HG03378 (cell line): ENCODE measurements at regions not wholly inside any gene's neighbourhood (a gene's known extent, or its start where the extent isn't known, plus 50 kb on each side); places are given as distances from the start of the nearest gene placed in this dataset.

ENCODE experiments used
- ATAC-seq: cut with Tn5 transposase; IDR thresholded peaks from one replicate; pipeline ENCODE4 v1.9.1; 2021; ENCODE audit warnings: mild to moderate bottlenecking, moderate library complexity; ENCODE audit not compliant: unreplicated experiment

DNA sequence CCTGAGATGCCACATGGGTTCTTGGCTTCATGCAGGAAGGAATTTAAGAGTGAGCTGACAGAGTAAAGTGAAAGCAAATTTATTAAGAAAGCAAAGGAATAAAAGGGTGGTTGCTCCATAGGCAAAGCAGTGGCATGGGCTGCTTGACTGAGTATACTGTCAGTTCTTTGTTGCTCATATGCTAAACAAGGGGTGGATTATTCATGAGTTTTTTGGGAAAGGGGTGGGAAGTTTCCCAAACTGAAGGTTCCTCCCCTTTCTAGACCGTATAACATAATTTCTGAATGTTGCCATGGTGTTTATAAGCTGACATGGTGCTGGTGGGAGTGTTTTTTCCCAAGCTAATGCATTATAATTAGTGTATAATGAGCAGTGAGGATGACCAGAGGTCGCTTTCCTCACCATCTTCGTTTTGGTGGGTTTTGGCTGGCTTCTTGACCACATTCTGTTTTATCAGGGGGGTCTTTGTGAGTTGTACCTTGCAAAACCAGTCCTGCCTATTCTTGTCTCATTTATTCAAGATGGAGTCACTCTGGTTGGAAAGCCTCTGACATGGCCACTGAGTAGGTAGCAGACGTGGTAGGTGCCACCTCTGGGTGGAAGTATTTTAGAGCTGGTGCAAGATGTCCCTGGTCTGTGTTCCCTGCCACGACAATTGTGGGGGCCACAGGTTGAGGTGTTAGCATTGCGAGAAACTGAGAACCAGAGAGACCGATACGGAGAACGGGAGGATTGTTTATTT lies 107.5 kb upstream of the SDK1 start:
- ATAC-seq: no peak

- ATAC-seq: no peak
Observed at GRCh38 chr7:3194501-3195141, 106.4 kb upstream of the SDK1 start.

DNA sequence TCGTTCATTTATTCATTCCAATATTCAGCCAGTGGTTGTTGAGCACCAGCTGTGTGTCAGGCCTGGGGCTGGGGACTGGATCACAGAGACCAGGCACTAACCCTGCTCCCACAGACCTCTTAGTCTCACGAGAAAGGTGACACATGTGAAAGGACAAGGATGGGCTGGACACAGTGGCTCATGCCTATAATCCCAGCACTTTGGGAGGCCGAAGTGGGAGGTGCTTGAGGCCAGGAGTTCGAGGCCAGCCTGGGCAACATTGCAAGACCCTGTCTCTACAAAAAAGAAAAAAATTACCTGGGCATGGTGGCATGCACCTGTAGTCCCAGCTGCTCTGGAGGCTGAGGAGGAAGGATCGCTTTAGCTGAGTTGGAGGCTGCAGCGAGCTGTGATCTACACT lies 105.9 kb upstream of the SDK1 start:
- no peak for ATAC-seq

GRCh38 chr7:3196629-3197400 lies 104.2 kb upstream of the SDK1 start:
- no peak for ATAC-seq

GRCh38 chr7:3197567-3198213 lies 103.4 kb upstream of the SDK1 start:
- no peak for ATAC-seq

GRCh38 chr7:3198316-3198715 lies 102.7 kb upstream of the SDK1 start:
- no peak for ATAC-seq

DNA sequence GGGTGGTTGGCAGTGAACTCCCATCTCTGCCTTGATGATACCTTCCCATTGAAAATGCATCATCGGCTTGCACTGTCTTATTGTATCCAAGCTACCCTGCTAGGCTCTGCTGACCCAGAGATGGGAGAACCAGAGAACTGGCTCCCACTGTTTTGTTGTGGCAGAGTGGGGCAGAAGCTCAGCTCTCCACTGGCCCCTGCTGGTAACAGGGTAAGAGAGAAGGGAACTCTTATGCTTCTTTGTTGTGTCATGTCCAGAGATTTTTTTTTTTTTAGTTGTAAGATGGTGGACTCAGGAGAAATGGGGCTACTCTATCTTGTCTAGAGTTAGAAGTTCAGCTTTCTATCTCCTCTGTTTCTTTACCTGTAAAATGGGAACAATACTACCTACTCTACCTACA lies 100.5 kb upstream of the SDK1 start:
- ATAC-seq: no peak

DNA sequence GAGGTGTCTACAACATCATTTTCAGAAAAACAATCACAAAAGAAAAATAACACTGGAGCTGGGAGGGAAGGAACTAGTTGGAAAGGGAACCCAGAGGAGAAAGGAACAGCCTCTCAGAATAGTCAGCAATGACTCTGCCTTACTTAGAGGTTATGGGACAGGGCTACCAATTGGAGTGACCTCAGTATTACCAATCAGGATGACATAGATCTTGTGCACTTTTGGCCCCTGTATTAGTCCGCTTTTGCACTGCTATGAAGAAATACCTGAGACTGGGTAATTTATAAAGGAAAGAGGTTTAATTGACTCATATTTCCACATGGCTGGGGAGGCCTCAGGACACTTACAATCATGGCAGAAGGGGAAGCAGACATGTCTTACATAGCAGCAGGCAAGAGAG lies 99.7 kb upstream of the SDK1 start:
- ATAC-seq: no peak

GRCh38 chr7:3201937-3202710 lies 98.9 kb upstream of the SDK1 start:
- no peak for ATAC-seq

GRCh38 chr7:3204526-3204925 lies 96.5 kb upstream of the SDK1 start:
- ATAC-seq: no peak

DNA sequence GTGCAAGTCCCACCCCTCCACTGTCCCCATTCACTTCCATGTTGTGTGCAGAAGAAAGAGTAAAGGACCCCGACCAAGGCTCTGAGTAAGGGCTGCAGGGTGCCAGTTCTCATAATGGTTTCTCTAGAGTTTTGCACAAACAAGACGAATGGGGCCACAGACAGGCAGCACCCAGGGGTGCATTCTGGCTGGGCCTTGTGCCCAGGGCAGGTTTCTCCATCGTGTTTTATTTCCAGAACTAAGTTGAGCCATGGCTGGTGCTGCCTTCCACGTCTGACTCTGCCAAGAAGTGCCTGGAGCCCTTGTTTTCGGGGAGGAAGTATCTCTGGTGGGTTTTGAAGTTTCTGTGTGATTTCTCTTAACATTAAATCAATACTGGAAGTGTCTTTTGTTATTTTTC lies 95.0 kb upstream of the SDK1 start:
- no peak for ATAC-seq

DNA sequence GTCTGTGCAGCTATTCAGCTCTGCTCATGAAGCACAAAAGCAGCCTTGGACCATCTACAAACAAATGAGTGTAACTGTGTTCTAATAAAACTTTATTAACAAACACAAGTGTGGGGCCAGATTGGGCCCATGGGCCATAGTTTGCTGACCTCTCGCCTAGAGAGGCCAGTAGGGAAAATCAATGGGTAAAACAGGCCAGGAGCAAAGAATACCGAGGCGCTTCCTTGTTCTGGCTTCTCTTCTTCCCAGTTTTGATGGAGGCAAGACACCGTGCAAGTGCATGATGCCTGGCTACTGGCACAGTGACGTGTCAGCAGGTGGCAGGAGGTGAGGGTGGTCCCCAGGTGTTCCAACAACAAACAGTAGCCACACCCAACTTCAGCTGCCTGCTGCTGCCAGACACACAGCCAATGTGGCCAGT lies 94.3 kb upstream of the SDK1 start:
- ATAC-seq: no peak

- ATAC-seq: no peak
Observed at GRCh38 chr7:3207387-3207902, 93.6 kb upstream of the SDK1 start.

- no peak for ATAC-seq
Observed at GRCh38 chr7:3210531-3210930, 90.5 kb upstream of the SDK1 start.

DNA sequence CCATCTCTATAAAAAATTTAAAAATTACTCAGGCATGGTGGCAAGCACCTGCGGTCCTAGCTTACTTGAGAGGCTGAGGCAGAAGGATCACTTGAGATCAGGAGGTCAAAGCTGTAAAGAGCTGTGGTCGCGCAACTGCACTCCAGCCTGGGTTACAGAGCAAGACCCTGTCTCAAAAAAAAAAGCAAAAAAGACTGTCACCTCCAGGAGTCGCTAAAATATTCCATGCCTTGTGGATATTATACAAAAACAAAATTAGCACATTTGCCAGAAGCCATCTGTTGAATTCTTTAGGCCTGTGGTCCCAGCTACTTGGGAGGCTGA lies 87.0 kb upstream of the SDK1 start:
- no peak for ATAC-seq

- no peak for ATAC-seq
Observed at GRCh38 chr7:3215624-3216585, 85.1 kb upstream of the SDK1 start.

DNA sequence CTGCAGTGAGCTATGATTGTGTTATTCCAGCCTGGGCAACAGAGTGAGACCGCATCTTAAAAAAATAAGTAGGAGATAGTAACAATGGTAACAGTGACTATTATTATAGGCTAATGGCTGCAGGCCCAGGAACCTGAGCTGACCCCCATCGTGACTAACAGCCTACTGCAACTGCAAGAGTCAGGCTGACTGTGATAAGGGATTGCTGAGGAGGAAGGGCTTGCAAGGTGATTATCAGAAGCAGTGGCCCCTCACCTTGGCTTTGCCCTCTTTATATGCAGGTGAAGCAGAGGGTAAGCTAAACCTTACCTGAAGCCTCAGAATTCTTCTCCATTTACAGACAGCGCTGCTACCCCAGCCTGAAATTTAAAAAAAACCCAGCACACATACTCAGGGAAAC lies 83.9 kb upstream of the SDK1 start:
- no peak for ATAC-seq

DNA sequence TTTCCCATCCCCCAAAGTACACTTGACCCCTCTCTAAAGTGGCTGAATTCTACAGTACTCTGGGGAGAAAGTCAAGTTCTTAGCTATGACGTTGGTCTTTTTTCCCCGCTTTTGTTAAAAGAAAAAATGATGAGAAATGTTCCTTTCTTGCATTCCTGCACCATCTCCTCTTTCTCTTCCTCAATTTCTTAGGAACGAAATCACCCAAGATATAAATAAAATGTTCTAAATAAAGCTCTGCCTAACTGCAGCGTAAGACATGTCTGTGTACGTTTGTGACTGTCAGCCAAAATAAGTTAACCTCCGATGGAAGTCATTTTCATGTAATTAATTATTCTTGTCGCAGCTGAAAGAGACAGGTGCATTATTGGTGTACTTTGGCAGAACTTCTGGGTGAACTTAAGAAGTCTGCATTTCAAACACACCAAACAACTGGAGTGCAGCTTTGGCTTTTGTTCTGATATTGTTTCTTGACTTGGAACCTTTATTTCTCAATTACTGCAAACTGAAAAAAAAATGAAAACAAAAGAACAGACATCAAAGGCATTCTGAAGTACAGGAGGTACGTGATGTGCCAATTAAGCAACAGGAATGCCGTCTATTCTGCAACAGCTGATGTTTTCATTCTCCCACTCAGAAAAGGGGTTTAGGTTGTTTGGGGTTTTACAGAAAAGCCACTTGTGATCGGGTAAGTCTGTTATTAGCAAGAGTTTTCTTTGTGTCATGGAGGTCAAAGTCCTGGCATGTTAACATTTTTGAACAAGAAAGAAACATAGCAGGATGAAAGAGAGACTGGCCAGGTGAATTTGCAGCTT lies 82.4 kb upstream of the SDK1 start:
- ATAC-seq: no peak
